ENCODE measurements at regions not wholly inside any gene's neighbourhood (a gene's known extent, or its start where the extent isn't known, plus 50 kb on each side); places are given as distances from the start of the nearest gene placed in this dataset.

DNA sequence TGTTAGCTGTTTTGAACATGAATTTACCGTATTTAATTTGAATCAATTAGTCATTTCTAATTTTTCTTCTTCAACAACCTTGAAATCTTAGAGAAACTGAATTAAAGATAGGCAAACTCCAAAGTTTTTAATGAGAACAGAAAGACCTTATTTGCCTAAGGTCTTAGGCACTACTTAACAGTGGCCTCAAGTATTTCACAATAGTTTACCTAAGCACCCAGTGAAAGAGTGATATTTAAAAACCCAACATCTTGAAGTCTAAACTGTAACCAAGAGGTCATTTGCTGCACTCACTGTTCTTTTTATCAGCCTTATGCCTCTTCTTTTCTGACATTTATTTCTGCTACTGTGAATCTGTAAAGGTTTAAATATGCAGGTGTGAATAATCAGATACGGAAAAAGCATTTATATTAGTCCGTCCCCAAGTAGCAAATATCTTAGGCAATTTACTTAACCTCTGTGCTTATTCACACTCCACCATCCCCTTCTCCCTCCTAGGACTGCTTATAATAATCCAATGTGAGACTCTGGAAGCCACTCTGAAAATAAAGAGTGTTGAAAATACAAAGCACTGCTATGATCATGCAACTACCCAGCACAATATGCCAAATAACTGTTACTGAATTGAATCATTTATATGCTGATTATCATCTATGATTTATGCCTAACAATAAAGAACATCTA, 105.7 kb downstream of the ELAPOR2 start:
- no peak overlapping the region for H2BK5ac ChIP-seq (ENCODE audit: insufficient read length, low read length)
- peaks cover 16 to 20% of the 10 kb centered on the region in 2 experiments for H3K4me1 Mint-ChIP-seq
- H3K14ac ChIP-seq (ENCODE audit: insufficient read depth, low read length), result no peak overlapping the region
- H4K20me1 ChIP-seq (ENCODE audit: control insufficient read depth, insufficient read depth, insufficient read length), result no peaks in the 10 kb centered on the region
- no peak overlapping the region for H2BK15ac ChIP-seq (ENCODE audit: low read depth, low read length)
- no peaks in the 10 kb centered on the region; a peak in 1 of 5 replicates for H3K9me3 Mint-ChIP-seq
- no peaks in the 10 kb centered on the region for H3K79me2 ChIP-seq (ENCODE audit: insufficient read depth, low read length)
- no peak overlapping the region for H3K27ac ChIP-seq (ENCODE audit: insufficient read length, low read depth, low read length)
- H3K4ac ChIP-seq (ENCODE audit: low read depth, low read length), result no peak overlapping the region
- no peak overlapping the region for H3K18ac ChIP-seq (ENCODE audit: insufficient read length, low read depth, low read length)
- no peaks in the 10 kb centered on the region for H3K23me2 ChIP-seq (ENCODE audit: insufficient read length, low read depth, low read length, poor library complexity, severe bottlenecking)
- no peak overlapping the region for H3T11ph ChIP-seq (ENCODE audit: low read length)
- no peak overlapping the region for H2AFZ ChIP-seq (ENCODE audit: low read length)
- no peaks in the 10 kb centered on the region for H3K9me3 ChIP-seq (ENCODE audit: control insufficient read depth, low read depth, low read length)
- no peaks in the 10 kb centered on the region for H3K27me3 Mint-ChIP-seq (ENCODE audit: low read depth)
- H2BK20ac ChIP-seq (ENCODE audit: low read depth, low read length, poor library complexity, severe bottlenecking), result no peak overlapping the region
- peaks cover 0 to 4% (median 0%) of the 10 kb centered on the region in 3 experiments; a peak in 2 of 7 replicates for H3K36me3 Mint-ChIP-seq (ENCODE audit: insufficient read depth in 1 of 3, low read depth in 3 of 3)
- H2AK5ac ChIP-seq (ENCODE audit: insufficient read length, low read length), result no peak overlapping the region
- no peak overlapping the region for H3K4me2 ChIP-seq (ENCODE audit: insufficient read depth, insufficient read length, low read length)
- H3K9ac ChIP-seq (ENCODE audit: extremely low read depth, insufficient read length, low read length), result no peak overlapping the region
- peaks cover 3% of the 10 kb centered on the region; the same call in 1 of the 2 replicates for H3K4me1 ChIP-seq (ENCODE audit: insufficient read depth, low read length)
- H3K56ac ChIP-seq (ENCODE audit: insufficient read length, low read depth, low read length), result no peak overlapping the region
- no peak overlapping the region for H3K23ac ChIP-seq (ENCODE audit: insufficient read length, low read depth, low read length)
- H2BK120ac ChIP-seq (ENCODE audit: low read depth, low read length, poor library complexity, severe bottlenecking), result no peak overlapping the region
- H3K79me1 ChIP-seq (ENCODE audit: insufficient read depth, low read depth, low read length, poor library complexity, severe bottlenecking), result peaks cover 2% of the 10 kb centered on the region
- WGBS (ENCODE audit: extremely low coverage, insufficient read length, low lambda C conversion rate), result no CpG with 5 or more reads among the region's 3 CpGs
- H4K91ac ChIP-seq (ENCODE audit: insufficient read length, low read depth, low read length), result no peak overlapping the region
- no peak overlapping the region for H3K4me3 Mint-ChIP-seq
- TF ChIP-seq, protein P1, sequence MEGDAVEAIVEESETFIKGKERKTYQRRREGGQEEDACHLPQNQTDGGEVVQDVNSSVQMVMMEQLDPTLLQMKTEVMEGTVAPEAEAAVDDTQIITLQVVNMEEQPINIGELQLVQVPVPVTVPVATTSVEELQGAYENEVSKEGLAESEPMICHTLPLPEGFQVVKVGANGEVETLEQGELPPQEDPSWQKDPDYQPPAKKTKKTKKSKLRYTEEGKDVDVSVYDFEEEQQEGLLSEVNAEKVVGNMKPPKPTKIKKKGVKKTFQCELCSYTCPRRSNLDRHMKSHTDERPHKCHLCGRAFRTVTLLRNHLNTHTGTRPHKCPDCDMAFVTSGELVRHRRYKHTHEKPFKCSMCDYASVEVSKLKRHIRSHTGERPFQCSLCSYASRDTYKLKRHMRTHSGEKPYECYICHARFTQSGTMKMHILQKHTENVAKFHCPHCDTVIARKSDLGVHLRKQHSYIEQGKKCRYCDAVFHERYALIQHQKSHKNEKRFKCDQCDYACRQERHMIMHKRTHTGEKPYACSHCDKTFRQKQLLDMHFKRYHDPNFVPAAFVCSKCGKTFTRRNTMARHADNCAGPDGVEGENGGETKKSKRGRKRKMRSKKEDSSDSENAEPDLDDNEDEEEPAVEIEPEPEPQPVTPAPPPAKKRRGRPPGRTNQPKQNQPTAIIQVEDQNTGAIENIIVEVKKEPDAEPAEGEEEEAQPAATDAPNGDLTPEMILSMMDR (conservative IDR thresholded peaks at IDR 0.05), result no peak
- H3K27ac Mint-ChIP-seq, result no peak overlapping the region
- DNase-seq, result no peak
- no peak overlapping the region for H4K8ac ChIP-seq (replicated peaks; ENCODE audit: insufficient read length, low read depth, low read length)
- no peak overlapping the region for H4K5ac ChIP-seq (ENCODE audit: insufficient read length, low read depth, low read length)
- H3K27me3 ChIP-seq (ENCODE audit: insufficient read depth, low read length), result no peaks in the 10 kb centered on the region
- H2BK12ac ChIP-seq (ENCODE audit: insufficient read length, low read depth, low read length), result no peak overlapping the region

All from H9 (cell line).